PC-9 (cell line): ENCODE measurements at regions not wholly inside any gene's neighbourhood (a gene's known extent, or its start where the extent isn't known, plus 50 kb on each side); places are given as distances from the start of the nearest gene placed in this dataset.
"Not testable (repeated sequence)": the region's sequence is repeated elsewhere in the genome, so short reads cannot be mapped to it uniquely, and the experiment has no call there.

Experiments used
- BruUV-seq: library from RNA; stranded (reverse); fragments of 400-500 nt; replicated peaks from 2 replicates; lab custom pipeline; 2021; lab: Mats Ljungman, UMichigan
- CTCF ChIA-PET: fragments of 300-600 bp; sonication (Branson Sonifier 250); formaldehyde crosslinking; loops from one replicate; lab custom pipeline; 2022; ENCODE audit warnings: antibody characterized with exemption; lab: Charles Lee
- POLR2A ChIA-PET: fragments of 300-600 bp; sonication (Branson Sonifier 250); formaldehyde crosslinking; loops from one replicate; lab custom pipeline; 2022; ENCODE audit warnings: antibody characterized with exemption; ENCODE audit not compliant: unreplicated experiment; lab: Charles Lee
- DNase-seq, 2 experiments: peaks; one replicate each; pipeline versions ENCODE4 v3.0.0 to v3.0.0-alpha.2; 2015 to 2022; ENCODE audit warnings: mixed read lengths in 1 of 2
- H2AFZ ChIP-seq: fragments of 200-600 bp; sonication (generic); 2 replicates; pipeline ENCODE4 v1.8.1; 2017; ENCODE audit warnings: antibody characterized with exemption
- H3F3A ChIP-seq: fragments of 200-600 bp; sonication (generic); 2 replicates; pipeline ENCODE4 v1.8.1; 2017; ENCODE audit warnings: antibody characterized with exemption, mild to moderate bottlenecking, low read depth; ENCODE audit not compliant: insufficient read depth
- H3K27ac ChIP-seq: fragments of 200-600 bp; sonication (generic); 2 replicates; pipeline ENCODE4 v1.6.1; 2016; ENCODE audit warnings: mixed run types
- H3K27me3 ChIP-seq: fragments of 200-600 bp; sonication (generic); 2 replicates; pipeline ENCODE4 v1.6.1; 2016; ENCODE audit warnings: low read depth, mixed run types; ENCODE audit not compliant: insufficient read depth
- H3K36me3 ChIP-seq: fragments of 200-600 bp; sonication (generic); 2 replicates; pipeline ENCODE4 v1.6.1; 2016; ENCODE audit warnings: low read depth, mixed run types
- H3K4me1 ChIP-seq: fragments of 200-600 bp; sonication (generic); replicated peaks from 2 replicates; pipeline ENCODE4 v1.6.1; 2016; ENCODE audit warnings: mixed run types; ENCODE audit not compliant: insufficient read depth
- H3K4me2 ChIP-seq: fragments of 200-600 bp; sonication (generic); 2 replicates; pipeline ENCODE4 v1.6.1; 2017; ENCODE audit warnings: mixed run types
- H3K4me3 ChIP-seq: fragments of 200-600 bp; sonication (generic); 2 replicates; pipeline ENCODE4 v1.6.1; 2016; ENCODE audit warnings: mixed run types
- H3K79me2 ChIP-seq: fragments of 200-600 bp; sonication (generic); 2 replicates; pipeline ENCODE4 v1.6.1; 2017; ENCODE audit warnings: low read depth, mixed run types
- H3K9me2 ChIP-seq: fragments of 200-600 bp; sonication (generic); 2 replicates; pipeline ENCODE4 v1.8.1; 2017; ENCODE audit warnings: mild to moderate bottlenecking; ENCODE audit not compliant: insufficient read depth
- H3K9me3 ChIP-seq: fragments of 200-600 bp; sonication (generic); 2 replicates; pipeline ENCODE4 v1.8.1; 2016; ENCODE audit warnings: low read depth; ENCODE audit not compliant: insufficient read depth
- H4K20me1 ChIP-seq: fragments of 200-600 bp; sonication (generic); 2 replicates; pipeline ENCODE4 v1.8.1; 2017; ENCODE audit not compliant: insufficient read depth
- EZH2 ChIP-seq: fragments of 200-600 bp; sonication (generic); IDR thresholded peaks from 2 replicates; pipeline ENCODE4 v1.8.0; 2017; ENCODE audit warnings: antibody characterized with exemption, low read depth
- intact Hi-C: fragments of 100-400 bp; cut with micrococcal nuclease; formaldehyde crosslinking; loops from one replicate; pipeline ENCODE4 v1.10.0; 2022; ENCODE audit not compliant: unreplicated experiment
- TF ChIP-seq, protein P1 (sequence below): fragments of 200-600 bp; sonication (generic); conservative IDR thresholded peaks from 2 replicates; pipeline ENCODE4 v1.6.1; 2017; ENCODE audit warnings: mixed run types, antibody characterized with exemption, mild to moderate bottlenecking, moderate library complexity

DNA sequence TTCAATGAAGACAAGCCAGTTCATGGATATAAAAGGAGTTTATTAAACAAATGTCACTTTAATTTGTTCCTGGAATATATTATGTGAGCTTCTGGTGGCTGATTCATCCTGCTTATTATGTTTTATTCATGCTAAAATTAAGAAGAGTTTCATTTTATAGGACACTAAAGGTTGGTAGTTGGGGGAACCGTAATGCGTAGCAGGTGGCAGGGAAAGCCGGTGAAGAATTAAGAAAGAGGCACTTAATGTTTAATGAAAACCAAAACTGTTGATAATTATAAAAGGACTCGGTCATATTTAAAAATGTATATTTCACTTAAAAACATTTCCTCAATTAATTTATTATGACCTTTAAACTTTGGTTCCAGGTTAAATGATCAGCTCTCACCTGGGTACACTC, 94.3 kb downstream of the XKR3 start:
- BruUV-seq, H4K20me1 ChIP-seq, DNase-seq, intact Hi-C loops, H3K4me2 ChIP-seq, POLR2A ChIA-PET, H3K27ac ChIP-seq, H3K9me2 ChIP-seq, H3K9me3 ChIP-seq, H3K36me3 ChIP-seq, H3K79me2 ChIP-seq, H3F3A ChIP-seq, H3K27me3 ChIP-seq, H2AFZ ChIP-seq, H3K4me3 ChIP-seq, H3K4me1 ChIP-seq, CTCF ChIA-PET: not testable (repeated sequence)

DNA sequence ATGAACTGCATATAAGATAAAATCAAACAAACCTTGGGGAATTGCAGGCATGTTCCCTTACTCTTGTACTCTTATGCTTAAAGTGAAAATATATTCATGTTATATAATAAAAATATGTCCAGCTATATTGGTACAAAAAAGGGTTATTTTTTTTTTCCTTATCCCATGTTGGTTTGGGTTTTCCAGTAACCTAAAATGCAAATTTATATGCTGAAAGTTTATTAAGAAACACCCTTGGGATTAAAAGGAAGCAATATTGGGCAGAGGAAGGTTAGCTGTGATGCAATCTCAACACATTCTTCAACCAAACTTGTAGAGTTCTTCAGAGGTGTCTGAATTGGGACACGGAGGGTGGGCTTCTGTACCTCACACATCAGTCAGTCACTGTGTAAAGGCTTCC, 97.7 kb downstream of the XKR3 start:
- DNase-seq, H3K4me1 ChIP-seq, H3K4me3 ChIP-seq, intact Hi-C loops, BruUV-seq, H4K20me1 ChIP-seq, H3K27ac ChIP-seq, H3K9me2 ChIP-seq, H3K79me2 ChIP-seq, H2AFZ ChIP-seq, H3K9me3 ChIP-seq, H3K27me3 ChIP-seq, CTCF ChIA-PET, H3K36me3 ChIP-seq, H3K4me2 ChIP-seq, H3F3A ChIP-seq, POLR2A ChIA-PET: not testable (repeated sequence)

DNA sequence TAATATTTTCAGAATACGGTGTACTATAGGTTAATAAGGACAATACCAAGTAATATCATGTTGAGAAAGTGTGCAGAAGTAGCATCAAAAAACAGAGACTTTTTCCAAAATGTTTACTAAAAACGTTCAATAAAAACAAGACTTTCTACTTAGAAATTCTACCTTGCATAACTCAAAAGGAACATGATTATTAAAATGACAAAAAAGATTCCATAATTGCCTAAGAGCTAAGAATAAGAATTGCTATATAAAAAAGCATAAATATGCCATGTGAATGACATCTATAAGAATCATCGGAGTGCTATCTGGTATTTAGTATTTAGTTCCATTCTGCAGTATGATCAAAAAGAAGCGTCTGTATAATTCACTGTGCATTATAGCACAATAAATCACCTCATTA, 102.0 kb downstream of the XKR3 start:
- H3K36me3 ChIP-seq, H3K79me2 ChIP-seq, H3K9me3 ChIP-seq, H3K9me2 ChIP-seq, BruUV-seq, DNase-seq, CTCF ChIA-PET, H2AFZ ChIP-seq, H3F3A ChIP-seq, H3K27ac ChIP-seq, H4K20me1 ChIP-seq, POLR2A ChIA-PET, H3K4me1 ChIP-seq, H3K27me3 ChIP-seq, H3K4me2 ChIP-seq, H3K4me3 ChIP-seq, intact Hi-C loops: not testable (repeated sequence)

DNA sequence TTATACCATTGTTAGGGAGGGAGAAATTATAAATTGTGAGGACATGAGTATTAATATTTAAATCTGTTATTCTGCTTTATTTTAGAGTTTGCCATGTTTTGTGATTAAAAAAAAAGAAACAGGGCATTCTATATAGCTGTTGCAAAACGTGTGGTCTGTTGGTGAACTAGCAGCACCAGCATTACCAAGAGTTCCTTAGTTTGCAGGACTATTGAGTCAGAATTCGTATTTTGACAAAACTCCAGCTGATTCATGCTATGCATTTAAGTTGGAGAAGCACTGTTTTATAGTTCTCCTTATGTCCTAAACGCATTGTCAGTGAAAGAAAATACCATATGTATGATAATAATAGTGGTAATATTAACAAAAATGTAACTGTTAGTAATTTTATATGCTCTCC, 102.6 kb downstream of the XKR3 start:
- DNase-seq, CTCF ChIA-PET, H2AFZ ChIP-seq, H3K27me3 ChIP-seq, intact Hi-C loops, H3K27ac ChIP-seq, H3K4me2 ChIP-seq, BruUV-seq, H3K9me3 ChIP-seq, POLR2A ChIA-PET, H3K9me2 ChIP-seq, H4K20me1 ChIP-seq, H3K79me2 ChIP-seq, H3K4me3 ChIP-seq, H3K4me1 ChIP-seq, H3K36me3 ChIP-seq, H3F3A ChIP-seq: not testable (repeated sequence)

DNA sequence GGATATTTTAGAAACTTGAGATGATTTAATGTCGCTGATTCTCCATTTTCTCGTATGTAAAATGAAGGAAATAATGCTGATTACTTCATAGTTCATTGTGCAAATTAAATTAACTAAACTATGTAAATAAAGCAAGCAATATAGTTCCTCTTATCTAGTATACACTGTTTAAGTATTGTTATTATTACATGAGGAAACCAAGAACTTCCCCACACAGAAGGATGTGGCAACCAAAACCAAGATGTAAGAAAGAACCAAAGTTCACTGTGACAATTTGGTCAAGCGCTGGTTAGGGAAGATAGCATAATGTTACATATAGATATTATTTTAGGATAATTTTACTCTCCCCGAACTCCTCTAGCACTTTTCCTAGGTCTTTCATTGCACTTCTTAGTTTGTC, 103.2 kb downstream of the XKR3 start:
- Histone ChIP-seq H3F3A (no peaks in the 10 kb centered on the region), H2AFZ (no peak overlapping the region), H3K36me3 (no peaks in the 10 kb centered on the region), H3K4me1 (no peaks in the 10 kb centered on the region), H3K27ac (no peak overlapping the region), H4K20me1 (no peaks in the 10 kb centered on the region), H3K9me2 (no peaks in the 10 kb centered on the region), H3K4me2 (no peak overlapping the region), H3K79me2 (no peaks in the 10 kb centered on the region), H3K27me3 (no peaks in the 10 kb centered on the region), H3K4me3 (no peak overlapping the region), H3K9me3 (no peaks in the 10 kb centered on the region)
- no peak for DNase-seq
- ChIA-PET CTCF (no interaction called here), POLR2A (no interaction called here)
- TF ChIP-seq, protein P1, sequence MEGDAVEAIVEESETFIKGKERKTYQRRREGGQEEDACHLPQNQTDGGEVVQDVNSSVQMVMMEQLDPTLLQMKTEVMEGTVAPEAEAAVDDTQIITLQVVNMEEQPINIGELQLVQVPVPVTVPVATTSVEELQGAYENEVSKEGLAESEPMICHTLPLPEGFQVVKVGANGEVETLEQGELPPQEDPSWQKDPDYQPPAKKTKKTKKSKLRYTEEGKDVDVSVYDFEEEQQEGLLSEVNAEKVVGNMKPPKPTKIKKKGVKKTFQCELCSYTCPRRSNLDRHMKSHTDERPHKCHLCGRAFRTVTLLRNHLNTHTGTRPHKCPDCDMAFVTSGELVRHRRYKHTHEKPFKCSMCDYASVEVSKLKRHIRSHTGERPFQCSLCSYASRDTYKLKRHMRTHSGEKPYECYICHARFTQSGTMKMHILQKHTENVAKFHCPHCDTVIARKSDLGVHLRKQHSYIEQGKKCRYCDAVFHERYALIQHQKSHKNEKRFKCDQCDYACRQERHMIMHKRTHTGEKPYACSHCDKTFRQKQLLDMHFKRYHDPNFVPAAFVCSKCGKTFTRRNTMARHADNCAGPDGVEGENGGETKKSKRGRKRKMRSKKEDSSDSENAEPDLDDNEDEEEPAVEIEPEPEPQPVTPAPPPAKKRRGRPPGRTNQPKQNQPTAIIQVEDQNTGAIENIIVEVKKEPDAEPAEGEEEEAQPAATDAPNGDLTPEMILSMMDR: no peak
- no peak for TF ChIP-seq EZH2
- intact Hi-C loops: no loop called here
- BruUV-seq: no TSS peak
